ENCODE measurements at regions not wholly inside any gene's neighbourhood (a gene's known extent, or its start where the extent isn't known, plus 50 kb on each side); places are given as distances from the start of the nearest gene placed in this dataset.

DNA sequence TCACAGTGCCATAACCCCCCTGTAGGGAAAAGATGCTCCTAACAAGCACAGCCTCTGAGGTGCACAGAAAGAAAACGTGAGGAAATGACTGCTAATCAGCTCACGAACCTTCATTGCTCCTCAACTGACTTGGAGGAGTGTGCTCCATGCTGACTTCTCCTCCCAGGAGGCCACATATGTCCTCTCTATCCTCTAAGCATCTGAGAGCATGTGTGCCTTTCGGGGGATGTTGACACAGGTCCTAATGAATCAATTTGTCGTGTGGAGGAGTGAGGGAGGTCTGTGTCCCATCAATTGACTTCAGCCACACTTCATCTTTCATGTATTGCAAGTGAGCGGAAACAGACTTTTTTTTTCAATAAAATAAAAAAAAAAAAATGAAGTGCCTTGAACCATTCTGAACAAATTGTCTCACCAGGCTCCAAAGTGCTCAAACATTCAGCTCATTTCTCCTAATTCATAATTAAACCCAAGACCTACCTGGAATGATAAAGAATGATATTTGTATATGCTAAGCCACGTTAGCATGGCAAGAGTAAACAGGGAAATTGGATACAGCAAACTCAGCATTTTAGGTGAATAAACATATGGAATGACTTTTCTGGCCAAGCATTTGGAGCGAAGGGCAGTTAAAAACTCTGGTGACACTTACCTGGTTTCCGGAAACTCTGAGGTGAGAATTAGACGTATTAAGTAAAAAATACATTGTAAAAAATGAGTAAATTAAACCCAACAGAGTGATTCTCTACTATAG, 317.6 kb upstream of the FAT3 start:
- CTCF ChIA-PET: no interaction called here
- POLR2A ChIA-PET: no interaction called here
- Histone ChIP-seq H3K4me3 (ENCODE audit: low read depth in 2 of 2, low read length in 2 of 2) (no peak overlapping the region), H3K9me3 (ENCODE audit: control insufficient read depth, insufficient read depth, low read depth, low read length) (no peaks in the 10 kb centered on the region), H3K36me3 (ENCODE audit: control insufficient read depth, insufficient read depth, low read length) (no peaks in the 10 kb centered on the region), H3K27ac (ENCODE audit: low read length) (no peak overlapping the region), H3K27me3 (ENCODE audit: control insufficient read depth, insufficient read depth, low read length) (no peaks in the 10 kb centered on the region), H3K4me1 (ENCODE audit: control insufficient read depth, insufficient read depth, low read length) (no peaks in the 10 kb centered on the region)
- TF ChIP-seq, protein P1, sequence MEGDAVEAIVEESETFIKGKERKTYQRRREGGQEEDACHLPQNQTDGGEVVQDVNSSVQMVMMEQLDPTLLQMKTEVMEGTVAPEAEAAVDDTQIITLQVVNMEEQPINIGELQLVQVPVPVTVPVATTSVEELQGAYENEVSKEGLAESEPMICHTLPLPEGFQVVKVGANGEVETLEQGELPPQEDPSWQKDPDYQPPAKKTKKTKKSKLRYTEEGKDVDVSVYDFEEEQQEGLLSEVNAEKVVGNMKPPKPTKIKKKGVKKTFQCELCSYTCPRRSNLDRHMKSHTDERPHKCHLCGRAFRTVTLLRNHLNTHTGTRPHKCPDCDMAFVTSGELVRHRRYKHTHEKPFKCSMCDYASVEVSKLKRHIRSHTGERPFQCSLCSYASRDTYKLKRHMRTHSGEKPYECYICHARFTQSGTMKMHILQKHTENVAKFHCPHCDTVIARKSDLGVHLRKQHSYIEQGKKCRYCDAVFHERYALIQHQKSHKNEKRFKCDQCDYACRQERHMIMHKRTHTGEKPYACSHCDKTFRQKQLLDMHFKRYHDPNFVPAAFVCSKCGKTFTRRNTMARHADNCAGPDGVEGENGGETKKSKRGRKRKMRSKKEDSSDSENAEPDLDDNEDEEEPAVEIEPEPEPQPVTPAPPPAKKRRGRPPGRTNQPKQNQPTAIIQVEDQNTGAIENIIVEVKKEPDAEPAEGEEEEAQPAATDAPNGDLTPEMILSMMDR (IDR thresholded peaks at IDR 0.05): no peak
- TF ChIP-seq, protein P2, sequence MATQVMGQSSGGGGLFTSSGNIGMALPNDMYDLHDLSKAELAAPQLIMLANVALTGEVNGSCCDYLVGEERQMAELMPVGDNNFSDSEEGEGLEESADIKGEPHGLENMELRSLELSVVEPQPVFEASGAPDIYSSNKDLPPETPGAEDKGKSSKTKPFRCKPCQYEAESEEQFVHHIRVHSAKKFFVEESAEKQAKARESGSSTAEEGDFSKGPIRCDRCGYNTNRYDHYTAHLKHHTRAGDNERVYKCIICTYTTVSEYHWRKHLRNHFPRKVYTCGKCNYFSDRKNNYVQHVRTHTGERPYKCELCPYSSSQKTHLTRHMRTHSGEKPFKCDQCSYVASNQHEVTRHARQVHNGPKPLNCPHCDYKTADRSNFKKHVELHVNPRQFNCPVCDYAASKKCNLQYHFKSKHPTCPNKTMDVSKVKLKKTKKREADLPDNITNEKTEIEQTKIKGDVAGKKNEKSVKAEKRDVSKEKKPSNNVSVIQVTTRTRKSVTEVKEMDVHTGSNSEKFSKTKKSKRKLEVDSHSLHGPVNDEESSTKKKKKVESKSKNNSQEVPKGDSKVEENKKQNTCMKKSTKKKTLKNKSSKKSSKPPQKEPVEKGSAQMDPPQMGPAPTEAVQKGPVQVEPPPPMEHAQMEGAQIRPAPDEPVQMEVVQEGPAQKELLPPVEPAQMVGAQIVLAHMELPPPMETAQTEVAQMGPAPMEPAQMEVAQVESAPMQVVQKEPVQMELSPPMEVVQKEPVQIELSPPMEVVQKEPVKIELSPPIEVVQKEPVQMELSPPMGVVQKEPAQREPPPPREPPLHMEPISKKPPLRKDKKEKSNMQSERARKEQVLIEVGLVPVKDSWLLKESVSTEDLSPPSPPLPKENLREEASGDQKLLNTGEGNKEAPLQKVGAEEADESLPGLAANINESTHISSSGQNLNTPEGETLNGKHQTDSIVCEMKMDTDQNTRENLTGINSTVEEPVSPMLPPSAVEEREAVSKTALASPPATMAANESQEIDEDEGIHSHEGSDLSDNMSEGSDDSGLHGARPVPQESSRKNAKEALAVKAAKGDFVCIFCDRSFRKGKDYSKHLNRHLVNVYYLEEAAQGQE (IDR thresholded peaks at IDR 0.05; ENCODE audit: insufficient read depth in 1 of 2, low read depth in 2 of 2, low read length in 1 of 2): no peak
- TF ChIP-seq SIN3A (IDR thresholded peaks at IDR 0.05; ENCODE audit: borderline replicate concordance, insufficient read depth, low read depth, low read length) (no peak), TCF7L2 (IDR thresholded peaks at IDR 0.05; ENCODE audit: low read depth, low read length) (no peak), POLR2AphosphoS5 (IDR thresholded peaks at IDR 0.05; ENCODE audit: low read depth, low read length) (no peak)
- no TSS peak for BruUV-seq (replicated peaks)
- no peak for DNase-seq (ENCODE audit: low read depth, low spot score)
- no peak for ATAC-seq
- in situ Hi-C loops (cut with HindIII; ENCODE audit: low pct_unique_long_range_greater_than_20kb, low sequenced_read_pairs) (no loop called here), intact Hi-C loops (cut with micrococcal nuclease; ENCODE audit: unreplicated experiment) (no loop called here)

DNA sequence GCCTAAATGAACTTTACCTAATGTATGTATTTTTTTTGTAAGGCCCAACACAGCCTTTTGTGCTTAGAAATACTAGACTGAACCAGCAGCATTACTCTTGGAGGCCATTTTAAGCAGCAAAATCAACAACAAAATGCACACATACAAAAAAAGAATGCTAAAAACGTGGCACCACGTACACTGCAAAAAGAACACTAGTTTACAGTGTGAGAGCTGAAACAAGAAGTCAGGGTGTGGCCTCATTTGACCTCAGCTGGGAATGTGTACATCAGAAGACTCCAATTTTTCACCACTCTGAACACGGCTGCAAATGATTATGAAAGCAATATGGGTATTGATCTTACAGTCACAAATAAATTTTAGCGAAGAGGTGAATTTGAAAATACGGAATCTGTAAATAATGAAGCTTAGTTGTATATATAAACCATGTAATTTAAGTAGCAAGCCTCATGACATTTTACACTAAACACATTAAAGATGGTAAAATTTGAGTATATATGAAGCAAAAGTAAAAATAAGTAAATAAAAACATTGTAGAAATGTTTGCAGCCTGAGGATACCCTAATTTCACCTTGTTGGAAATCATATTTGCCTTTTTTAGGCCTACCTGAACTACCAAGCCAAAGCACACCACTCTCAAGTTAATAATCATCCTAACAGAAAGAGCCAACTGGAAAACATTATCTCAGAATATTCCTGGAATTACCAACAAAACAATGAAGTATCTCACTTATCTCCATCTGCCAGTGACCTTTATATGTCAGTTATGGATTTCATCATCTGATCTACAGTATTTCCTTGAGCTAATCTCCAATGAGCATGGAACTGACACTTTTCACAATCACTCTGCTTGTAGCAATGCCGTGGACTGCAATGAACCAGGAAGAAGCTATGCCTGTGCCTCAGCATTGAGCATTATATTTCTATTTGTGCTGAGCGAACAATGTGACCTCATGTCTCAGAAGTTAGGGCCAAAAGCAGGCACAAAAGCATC, 319.5 kb upstream of the FAT3 start:
- intact Hi-C loops (cut with micrococcal nuclease; ENCODE audit: unreplicated experiment) (no loop called here), in situ Hi-C loops (cut with HindIII; ENCODE audit: low pct_unique_long_range_greater_than_20kb, low sequenced_read_pairs) (no loop called here)
- CTCF ChIA-PET: no interaction called here
- Histone ChIP-seq H3K4me3 (ENCODE audit: low read depth in 2 of 2, low read length in 2 of 2) (no peak overlapping the region), H3K27me3 (ENCODE audit: control insufficient read depth, insufficient read depth, low read length) (no peaks in the 10 kb centered on the region), H3K4me1 (ENCODE audit: control insufficient read depth, insufficient read depth, low read length) (no peaks in the 10 kb centered on the region), H3K27ac (ENCODE audit: low read length) (no peak overlapping the region), H3K9me3 (ENCODE audit: control insufficient read depth, insufficient read depth, low read depth, low read length) (no peaks in the 10 kb centered on the region; the same call in 1 of the 2 replicates), H3K36me3 (ENCODE audit: control insufficient read depth, insufficient read depth, low read length) (no peaks in the 10 kb centered on the region)
- TF ChIP-seq, protein P2 (IDR thresholded peaks at IDR 0.05; ENCODE audit: insufficient read depth in 1 of 2, low read depth in 2 of 2, low read length in 1 of 2): no peak
- TF ChIP-seq TCF7L2 (IDR thresholded peaks at IDR 0.05; ENCODE audit: low read depth, low read length): no peak
- no peak for TF ChIP-seq POLR2AphosphoS5 (IDR thresholded peaks at IDR 0.05; ENCODE audit: low read depth, low read length)
- no peak for TF ChIP-seq SIN3A (IDR thresholded peaks at IDR 0.05; ENCODE audit: borderline replicate concordance, insufficient read depth, low read depth, low read length)
- TF ChIP-seq, protein P1 (IDR thresholded peaks at IDR 0.05): no peak
- BruUV-seq (replicated peaks): no TSS peak
- POLR2A ChIA-PET: no interaction called here
- ATAC-seq (no peak), DNase-seq (ENCODE audit: low read depth, low spot score) (no peak)
